HepG2 (cell line): ENCODE measurements at regions not wholly inside any gene's neighbourhood (a gene's known extent, or its start where the extent isn't known, plus 50 kb on each side); places are given as distances from the start of the nearest gene placed in this dataset.

Experiments used
- HBP1 ChIP-seq: IDR thresholded peaks from 2 replicates; pipeline ENCODE4 v1.6.1; 2016; ENCODE audit warnings: low read depth, control low read depth
- HNF4G ChIP-seq, 2 experiments: sonication (generic) in 1 of 2; formaldehyde crosslinking in 1 of 2; IDR thresholded peaks; 2 replicates each; pipeline versions ENCODE4 v1.4.0 to v1.6.1; 2011 to 2020; ENCODE audit warnings: borderline replicate concordance in 2 of 2, low read depth in 2 of 2, mild to moderate bottlenecking in 2 of 2, low read length in 1 of 2, missing genetic modification reagents in 1 of 2, moderate library complexity in 1 of 2
- IKZF1 ChIP-seq: fragments of 450-650 bp; IDR thresholded peaks from 2 replicates; pipeline ENCODE4 v1.7.1; 2016
- ISL2 ChIP-seq: sonication (generic); formaldehyde crosslinking; IDR thresholded peaks from 2 replicates; pipeline ENCODE4 v1.5.0; 2020; ENCODE audit warnings: missing genetic modification reagents
- MTF1 ChIP-seq: sonication (generic); formaldehyde crosslinking; IDR thresholded peaks from 2 replicates; pipeline ENCODE4 v1.5.0; 2020; ENCODE audit warnings: missing genetic modification reagents
- NR1H2 ChIP-seq: sonication (generic); formaldehyde crosslinking; IDR thresholded peaks from 2 replicates; pipeline ENCODE4 v1.8.1; 2022; ENCODE audit warnings: low read depth, missing genetic modification reagents, borderline replicate concordance
- PHF21A ChIP-seq: sonication (generic); formaldehyde crosslinking; IDR thresholded peaks from 2 replicates; pipeline ENCODE4 v1.5.0; 2020; ENCODE audit warnings: mild to moderate bottlenecking, missing genetic modification reagents
- PRDM10 ChIP-seq: sonication (generic); formaldehyde crosslinking; IDR thresholded peaks from 2 replicates; pipeline ENCODE4 v1.4.0; 2020; ENCODE audit warnings: low read depth, missing genetic modification reagents
- RERE ChIP-seq: IDR thresholded peaks from 2 replicates; pipeline ENCODE4 v1.6.1; 2016; ENCODE audit warnings: low read depth, missing genetic modification reagents, missing compliant biosample characterization
- SMAD1 ChIP-seq: sonication (generic); formaldehyde crosslinking; IDR thresholded peaks from 2 replicates; pipeline ENCODE4 v1.4.0; 2020; ENCODE audit warnings: missing genetic modification reagents, low read depth, mild to moderate bottlenecking, borderline replicate concordance
- TARDBP ChIP-seq: sonication (generic); formaldehyde crosslinking; IDR thresholded peaks from 2 replicates; pipeline ENCODE4 v1.8.0; 2022; ENCODE audit warnings: mild to moderate bottlenecking, missing genetic modification reagents
- ZFP37 ChIP-seq: sonication (generic); formaldehyde crosslinking; IDR thresholded peaks from 2 replicates; pipeline ENCODE4 v1.4.0; 2020; ENCODE audit warnings: missing genetic modification reagents, borderline replicate concordance
- ZNF547 ChIP-seq: sonication (generic); formaldehyde crosslinking; IDR thresholded peaks from 2 replicates; pipeline ENCODE4 v1.5.1; 2020; ENCODE audit warnings: mild to moderate bottlenecking, missing genetic modification reagents
- ZNF558 ChIP-seq: sonication (generic); formaldehyde crosslinking; IDR thresholded peaks from 2 replicates; pipeline ENCODE4 v1.9.0; 2022; ENCODE audit warnings: mild to moderate bottlenecking, missing genetic modification reagents, borderline replicate concordance
- ZNF597 ChIP-seq: sonication (generic); formaldehyde crosslinking; IDR thresholded peaks from 2 replicates; pipeline ENCODE4 v1.5.0; 2020; ENCODE audit warnings: missing genetic modification reagents
- ZSCAN31 ChIP-seq: sonication (generic); formaldehyde crosslinking; IDR thresholded peaks from 2 replicates; pipeline ENCODE4 v1.5.0; 2020; ENCODE audit warnings: low read depth, mild to moderate bottlenecking, missing genetic modification reagents

GRCh38 chr3:43178891-43179366 lies 73.0 kb upstream of the POMGNT2 start (continued):
- TF ChIP-seq PRDM10: no peak
- TF ChIP-seq ZNF547 (CRISPR knock-in tag): no peak
- TF ChIP-seq ZNF558: no peak
- TF ChIP-seq SMAD1 (CRISPR knock-in tag): no peak
- no peak for TF ChIP-seq ZNF597 (CRISPR knock-in tag)
- no peak for TF ChIP-seq RERE (CRISPR knock-in tag)
- TF ChIP-seq HNF4G (IDR thresholded peaks at IDR 0.05; ENCODE audit: borderline replicate concordance, low read depth, low read length): peak; percentile 74; the same call in 1 of the 2 replicates
- TF ChIP-seq HNF4G (CRISPR knock-in tag; IDR thresholded peaks at IDR 0.05; ENCODE audit: borderline replicate concordance, low read depth): peak; percentile 86; the same call in 1 of the 2 replicates
- no peak for TF ChIP-seq ZSCAN31 (CRISPR knock-in tag)
- TF ChIP-seq IKZF1: no peak
- TF ChIP-seq NR1H2 (CRISPR knock-in tag): no peak
- peak; percentile 53; the same call in 1 of the 2 replicates for TF ChIP-seq PHF21A (CRISPR knock-in tag)
- TF ChIP-seq TARDBP: peak; percentile 35; the same call in 1 of the 2 replicates
- TF ChIP-seq HBP1: peak; percentile 79
- TF ChIP-seq MTF1 (CRISPR knock-in tag): no peak
- no peak for TF ChIP-seq ISL2 (CRISPR knock-in tag)
- TF ChIP-seq ZFP37 (CRISPR knock-in tag): no peak
